Right atrium auricular region (tissue), 2 donors: ENCODE measurements at regions not wholly inside any gene's neighbourhood (a gene's known extent, or its start where the extent isn't known, plus 50 kb on each side); places are given as distances from the start of the nearest gene placed in this dataset.

Experiments
- DNase-seq: peaks from one replicate; pipeline ENCODE4 v3.0.0-alpha.2; 2019; ENCODE audit warnings: low spot score
- H3K27ac ChIP-seq, 2 donors: fragments of 200-600 bp; sonication (generic); 1 replicate in 1 of 2; 2 replicates in 1 of 2; pipeline ENCODE4 v1.5.1; 2016 to 2019
- H3K27me3 ChIP-seq, 2 donors: fragments of 200-600 bp; sonication (generic); one replicate each; pipeline versions ENCODE4 v1.5.1 to v1.6.0; 2017 to 2019
- H3K36me3 ChIP-seq: fragments of 200-600 bp; sonication (generic); one replicate; pipeline ENCODE4 v1.5.1; 2016
- H3K4me1 ChIP-seq, 2 donors: fragments of 200-600 bp; sonication (generic); one replicate each; pipeline versions ENCODE4 v1.5.1 to v1.6.0; 2017 to 2019
- H3K4me3 ChIP-seq, 2 donors: fragments of 200-600 bp; sonication (generic); 1 replicate in 1 of 2; 2 replicates in 1 of 2; pipeline ENCODE4 v1.5.1; 2017 to 2019; ENCODE audit warnings: mild to moderate bottlenecking in 1 of 2, moderate library complexity in 1 of 2
- H3K9me3 ChIP-seq, 2 donors: fragments of 200-600 bp; sonication (generic); one replicate each; pipeline ENCODE4 v1.5.1; 2019
- CTCF ChIP-seq, 2 donors: fragments of 200-600 bp; sonication (generic); IDR thresholded peaks; one replicate each; pipeline ENCODE4 v1.5.1; 2019; ENCODE audit warnings: antibody characterized with exemption in 2 of 2

GRCh38 chr13:39268398-39268797 lies 230.1 kb downstream of the NHLRC3 start:
- DNase-seq, result no peak
- H3K27ac ChIP-seq, result no peak overlapping the region

DNA sequence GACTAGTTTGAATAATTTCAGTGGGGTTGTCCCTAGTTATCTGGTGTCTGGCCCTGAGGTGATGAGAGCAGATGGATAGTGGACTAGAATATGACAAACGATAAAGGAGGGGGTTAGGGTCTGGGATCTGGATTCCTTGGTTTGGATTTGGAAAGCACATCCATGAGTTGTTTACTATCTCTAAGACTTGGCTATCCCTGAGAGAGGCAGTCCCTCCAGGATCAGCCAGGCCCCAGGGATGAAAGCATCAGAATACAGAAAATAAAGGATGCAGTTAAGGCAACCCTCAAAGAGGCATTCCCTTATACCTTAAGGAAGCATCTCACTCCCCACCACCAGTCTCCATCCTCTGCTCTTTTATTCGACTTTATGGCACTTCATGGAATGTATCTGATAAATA lies 230.7 kb downstream of the NHLRC3 start:
- TF ChIP-seq CTCF (IDR thresholded peaks at IDR 0.05), result no peak
- no peak for DNase-seq
- Histone ChIP-seq H3K36me3 (no peaks in the 10 kb centered on the region), H3K27me3 (no peaks in the 10 kb centered on the region), H3K4me3 (no peak overlapping the region), H3K27ac (no peak overlapping the region), H3K9me3 (no peaks in the 10 kb centered on the region), H3K4me1 (peaks cover 0 to under 1% of the 10 kb centered on the region in 2 donors)

More at GRCh38 chr13:39268398-39268797, 230.1 kb downstream of the NHLRC3 start:
- H3K27me3 ChIP-seq, result no peaks in the 10 kb centered on the region
- H3K4me1 ChIP-seq, result peaks cover 0 to 2% of the 10 kb centered on the region in 2 donors
- no peaks in the 10 kb centered on the region for H3K9me3 ChIP-seq
- no peak for TF ChIP-seq CTCF (IDR thresholded peaks at IDR 0.05)
- no peaks in the 10 kb centered on the region for H3K36me3 ChIP-seq
- H3K4me3 ChIP-seq, result no peak overlapping the region

GRCh38 chr13:39269411-39269810 lies 231.2 kb downstream of the NHLRC3 start:
- Histone ChIP-seq H3K27me3 (no peaks in the 10 kb centered on the region), H3K36me3 (no peaks in the 10 kb centered on the region), H3K4me1 (peaks cover 0 to 5% of the 10 kb centered on the region in 2 donors), H3K27ac (no peak overlapping the region), H3K4me3 (no peak overlapping the region), H3K9me3 (no peaks in the 10 kb centered on the region)
- no peak for DNase-seq
- TF ChIP-seq CTCF (IDR thresholded peaks at IDR 0.05), result no peak

GRCh38 chr13:39272994-39273393 lies 234.7 kb downstream of the NHLRC3 start:
- no peaks in the 10 kb centered on the region for H3K27me3 ChIP-seq
- no peak for TF ChIP-seq CTCF (IDR thresholded peaks at IDR 0.05)

DNA sequence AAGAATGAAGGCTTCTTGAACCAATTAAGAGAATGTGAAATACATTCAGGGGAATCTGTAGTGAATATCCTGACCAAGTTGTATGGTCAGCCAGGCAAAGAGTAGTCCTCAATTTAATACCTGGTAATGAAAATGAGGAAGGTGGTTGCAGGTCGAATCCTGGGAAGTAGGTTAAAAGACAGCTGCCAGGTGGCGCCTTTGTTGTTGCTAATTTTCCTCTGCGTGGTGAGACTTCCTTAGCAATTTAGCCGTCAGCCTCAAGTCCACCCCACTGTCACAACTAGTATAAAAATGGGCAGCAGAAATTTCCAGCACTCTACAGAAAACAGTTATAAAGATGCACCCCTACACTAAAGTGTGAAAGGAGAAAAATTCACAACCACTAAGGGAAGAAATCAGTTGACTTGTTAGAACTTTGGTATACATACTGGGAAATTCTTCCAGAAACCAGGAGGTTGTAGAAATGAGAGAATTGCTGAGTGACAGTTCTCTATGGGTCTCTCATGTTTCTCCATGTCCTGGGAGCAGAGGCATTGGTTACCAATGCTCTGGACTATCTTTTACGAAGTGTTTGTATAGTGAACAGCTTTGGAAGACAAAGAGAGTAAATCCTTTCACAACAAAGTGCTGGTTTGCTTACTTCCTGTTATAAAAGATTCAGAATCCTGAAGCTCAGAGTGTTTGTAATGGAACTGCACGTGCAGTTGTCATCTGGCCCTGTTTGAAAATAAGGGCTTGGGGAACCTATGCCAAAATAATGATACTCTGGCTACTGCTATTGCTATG lies 235.9 kb downstream of the NHLRC3 start:
- Histone ChIP-seq H3K4me3 (no peak overlapping the region), H3K4me1 (peaks cover 0 to 14% of the 10 kb centered on the region in 2 donors), H3K9me3 (no peaks in the 10 kb centered on the region), H3K27ac (no peak overlapping the region), H3K36me3 (no peaks in the 10 kb centered on the region), H3K27me3 (no peaks in the 10 kb centered on the region)
- TF ChIP-seq CTCF (IDR thresholded peaks at IDR 0.05), result peak in 1 of 2 donors; percentile 48
- DNase-seq, result no peak

More at GRCh38 chr13:39272994-39273393, 234.7 kb downstream of the NHLRC3 start:
- H3K4me3 ChIP-seq, result no peak overlapping the region
- no peaks in the 10 kb centered on the region for H3K36me3 ChIP-seq
- peaks cover 0 to 14% of the 10 kb centered on the region in 2 donors for H3K4me1 ChIP-seq
- no peak for DNase-seq
- H3K9me3 ChIP-seq, result no peaks in the 10 kb centered on the region
- H3K27ac ChIP-seq, result no peak overlapping the region
